ENCODE measurements at regions not wholly inside any gene's neighbourhood (a gene's known extent, or its start where the extent isn't known, plus 50 kb on each side); places are given as distances from the start of the nearest gene placed in this dataset.

- H3K27me3 ChIP-seq (replicated peaks; ENCODE audit: control insufficient read depth, insufficient read depth, low read length): no peaks in the 10 kb centered on the region
- Mint-ChIP-seq H3K4me1 (ENCODE audit: low read depth, unreplicated experiment) (peaks cover 5% of the 10 kb centered on the region), H3K36me3 (ENCODE audit: insufficient read depth, unreplicated experiment) (peaks cover 9% of the 10 kb centered on the region), H3K4me3 (ENCODE audit: unreplicated experiment) (no peak overlapping the region), H3K9me3 (ENCODE audit: unreplicated experiment) (no peaks in the 10 kb centered on the region), H3K27me3 (ENCODE audit: insufficient read depth, unreplicated experiment) (no peaks in the 10 kb centered on the region), H3K27ac (ENCODE audit: unreplicated experiment) (no peak overlapping the region)
- no peaks in the 10 kb centered on the region for H3K36me3 ChIP-seq (ENCODE audit: control insufficient read depth, insufficient read depth, low read length)
- H3K4me3 ChIP-seq (ENCODE audit: low read depth, low read length): no peak overlapping the region
- no peaks in the 10 kb centered on the region for H3K4me1 ChIP-seq
- ChIA-PET POLR2A (no interaction called here), CTCF (no interaction called here)
- TF ChIP-seq CTCF (IDR thresholded peaks at IDR 0.05; ENCODE audit: insufficient read depth in 1 of 2, low read depth in 1 of 2, low read length in 1 of 2, severe bottlenecking in 1 of 2, unreplicated experiment in 1 of 2): peak in 1 of 2 experiments; percentile 4
- intact Hi-C loops (cut with micrococcal nuclease; ENCODE audit: unreplicated experiment): loop anchor here (5.0 kb wide), 2 partner anchors 111 to 551 kb away; no protein-coding TSS in a partner anchor
- peak in 1 of 2 experiments; percentile 19 for DNase-seq
- H3K9me3 ChIP-seq: no peaks in the 10 kb centered on the region
- no TSS peak for BruUV-seq (replicated peaks)
Measured at GRCh38 chr2:78431241-78431640, 594.3 kb upstream of the REG3G start.

- Histone ChIP-seq H3K4me3 (ENCODE audit: low read depth, low read length) (no peak overlapping the region), H3K36me3 (ENCODE audit: control insufficient read depth, insufficient read depth, low read length) (no peaks in the 10 kb centered on the region), H3K4me1 (no peaks in the 10 kb centered on the region), H3K27me3 (replicated peaks; ENCODE audit: control insufficient read depth, insufficient read depth, low read length) (no peaks in the 10 kb centered on the region), H3K9me3 (peaks cover 5% of the 10 kb centered on the region; the same call in 1 of the 2 replicates)
- Mint-ChIP-seq H3K4me3 (ENCODE audit: unreplicated experiment) (no peak overlapping the region), H3K27me3 (ENCODE audit: insufficient read depth, unreplicated experiment) (no peaks in the 10 kb centered on the region), H3K9me3 (ENCODE audit: unreplicated experiment) (peaks cover 6% of the 10 kb centered on the region), H3K36me3 (ENCODE audit: insufficient read depth, unreplicated experiment) (no peaks in the 10 kb centered on the region), H3K4me1 (ENCODE audit: low read depth, unreplicated experiment) (no peaks in the 10 kb centered on the region), H3K27ac (ENCODE audit: unreplicated experiment) (no peak overlapping the region)
- CTCF ChIA-PET: no interaction called here
- DNase-seq: no peak
- no TSS peak for BruUV-seq (replicated peaks)
- POLR2A ChIA-PET: no interaction called here
- intact Hi-C loops (cut with micrococcal nuclease; ENCODE audit: unreplicated experiment): no loop called here
- TF ChIP-seq CTCF (IDR thresholded peaks at IDR 0.05; ENCODE audit: insufficient read depth in 1 of 2, low read depth in 1 of 2, low read length in 1 of 2, severe bottlenecking in 1 of 2, unreplicated experiment in 1 of 2): no peak
Measured at GRCh38 chr2:78439122-78439521, 586.4 kb upstream of the REG3G start.

- H3K9me3 ChIP-seq: no peaks in the 10 kb centered on the region
- Mint-ChIP-seq H3K4me3 (ENCODE audit: unreplicated experiment) (no peak overlapping the region), H3K9me3 (ENCODE audit: unreplicated experiment) (no peaks in the 10 kb centered on the region), H3K36me3 (ENCODE audit: insufficient read depth, unreplicated experiment) (peaks cover 5% of the 10 kb centered on the region), H3K4me1 (ENCODE audit: low read depth, unreplicated experiment) (peaks cover 6% of the 10 kb centered on the region), H3K27ac (ENCODE audit: unreplicated experiment) (no peak overlapping the region), H3K27me3 (ENCODE audit: insufficient read depth, unreplicated experiment) (no peaks in the 10 kb centered on the region)
- intact Hi-C loops (cut with micrococcal nuclease; ENCODE audit: unreplicated experiment): no loop called here
- no peaks in the 10 kb centered on the region for H3K36me3 ChIP-seq (ENCODE audit: control insufficient read depth, insufficient read depth, low read length)
- ChIA-PET POLR2A (no interaction called here), CTCF (no interaction called here)
- H3K4me3 ChIP-seq (ENCODE audit: low read depth, low read length): no peak overlapping the region
- H3K27me3 ChIP-seq (replicated peaks; ENCODE audit: control insufficient read depth, insufficient read depth, low read length): no peaks in the 10 kb centered on the region
- no peak for TF ChIP-seq CTCF (IDR thresholded peaks at IDR 0.05; ENCODE audit: insufficient read depth in 1 of 2, low read depth in 1 of 2, low read length in 1 of 2, severe bottlenecking in 1 of 2, unreplicated experiment in 1 of 2)
- no peak for DNase-seq
- no peaks in the 10 kb centered on the region for H3K4me1 ChIP-seq
- no TSS peak for BruUV-seq (replicated peaks)
Measured at GRCh38 chr2:78455586-78455985, 569.9 kb upstream of the REG3G start.
